T-helper 2 cell (primary cell): ENCODE measurements at regions not wholly inside any gene's neighbourhood (a gene's known extent, or its start where the extent isn't known, plus 50 kb on each side); places are given as distances from the start of the nearest gene placed in this dataset.
"Not testable (repeated sequence)": the region's sequence is repeated elsewhere in the genome, so short reads cannot be mapped to it uniquely, and the experiment has no call there.

Experiments used
- DNase-seq, 5 experiments: peaks; one replicate each; pipeline versions ENCODE4 v3.0.0 to v3.0.0-alpha.2; 2012 to 2022

- DNase-seq = no peak
These were observed 253.2 kb downstream of the NR2F2 start for GRCh38 chr15:96583671-96584070.

GRCh38 chr15:96585484-96586386 lies 255.2 kb downstream of the NR2F2 start:
- DNase-seq = no peak

- no peak for DNase-seq
These were observed 256.4 kb downstream of the NR2F2 start for GRCh38 chr15:96586901-96587300.

GRCh38 chr15:96589864-96590263 lies 259.4 kb downstream of the NR2F2 start:
- DNase-seq = no peak

- no peak for DNase-seq
These were observed 263.2 kb downstream of the NR2F2 start for GRCh38 chr15:96593735-96594134.

- DNase-seq = no peak
These were observed 265.5 kb downstream of the NR2F2 start for GRCh38 chr15:96595951-96596350.

- DNase-seq = no peak
These were observed 268.0 kb downstream of the NR2F2 start for GRCh38 chr15:96598514-96598913.

- no peak for DNase-seq
These were observed 268.8 kb downstream of the NR2F2 start for GRCh38 chr15:96599268-96599667.

- no peak for DNase-seq
These were observed 269.9 kb downstream of the NR2F2 start for GRCh38 chr15:96600350-96600749.

- DNase-seq = no peak
These were observed 276.1 kb downstream of the NR2F2 start for GRCh38 chr15:96606617-96607016.

GRCh38 chr15:96610757-96611156 lies 280.3 kb downstream of the NR2F2 start:
- no peak for DNase-seq

GRCh38 chr15:96612917-96613316 lies 282.4 kb downstream of the NR2F2 start:
- no peak for DNase-seq

- DNase-seq = no peak
These were observed 288.7 kb downstream of the NR2F2 start for GRCh38 chr15:96619174-96619573.

- DNase-seq = no peak
These were observed 292.2 kb downstream of the NR2F2 start for GRCh38 chr15:96622714-96623113.

GRCh38 chr15:96625256-96625655 lies 294.8 kb downstream of the NR2F2 start:
- no peak for DNase-seq

GRCh38 chr15:96627031-96627568 lies 296.6 kb downstream of the NR2F2 start:
- DNase-seq = no peak

GRCh38 chr15:96629511-96629910 lies 299.0 kb downstream of the NR2F2 start:
- no peak for DNase-seq

GRCh38 chr15:96638793-96639192 lies 308.3 kb downstream of the NR2F2 start:
- no peak for DNase-seq

- DNase-seq = no peak
These were observed 315.3 kb downstream of the NR2F2 start for GRCh38 chr15:96645796-96646195.

GRCh38 chr15:96648866-96649265 lies 318.4 kb downstream of the NR2F2 start:
- DNase-seq = no peak

- DNase-seq = no peak
These were observed 326.6 kb downstream of the NR2F2 start for GRCh38 chr15:96657096-96657495.

- not testable (repeated sequence) for DNase-seq
These were observed 336.5 kb downstream of the NR2F2 start for GRCh38 chr15:96666979-96667378.

GRCh38 chr15:96670389-96670788 lies 339.9 kb downstream of the NR2F2 start:
- no peak for DNase-seq

GRCh38 chr15:96672629-96673028 lies 342.1 kb downstream of the NR2F2 start:
- no peak for DNase-seq
